ENCODE measurements at regions not wholly inside any gene's neighbourhood (a gene's known extent, or its start where the extent isn't known, plus 50 kb on each side); places are given as distances from the start of the nearest gene placed in this dataset.

DNA sequence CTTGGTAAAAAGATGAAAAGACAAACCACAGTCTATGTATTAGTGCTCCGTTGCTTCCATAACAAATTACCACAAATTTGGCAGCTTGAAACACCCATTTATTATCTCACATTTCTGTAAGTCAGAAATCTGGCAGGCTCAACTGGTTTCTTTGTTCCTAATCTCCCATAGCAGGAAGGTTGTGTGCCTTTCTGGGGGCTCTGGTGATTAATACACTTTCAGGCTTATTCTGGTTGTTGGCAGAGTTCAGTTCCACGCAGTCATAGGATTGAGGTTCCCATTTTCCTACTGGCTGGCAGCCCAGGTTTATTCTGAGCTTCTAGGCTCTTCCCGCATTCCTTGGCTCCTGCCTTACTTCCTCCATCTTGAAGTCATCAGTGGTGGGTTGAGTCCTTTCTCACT, 189.3 kb downstream of the ANAPC1 start:
- TF ChIP-seq, protein P1, sequence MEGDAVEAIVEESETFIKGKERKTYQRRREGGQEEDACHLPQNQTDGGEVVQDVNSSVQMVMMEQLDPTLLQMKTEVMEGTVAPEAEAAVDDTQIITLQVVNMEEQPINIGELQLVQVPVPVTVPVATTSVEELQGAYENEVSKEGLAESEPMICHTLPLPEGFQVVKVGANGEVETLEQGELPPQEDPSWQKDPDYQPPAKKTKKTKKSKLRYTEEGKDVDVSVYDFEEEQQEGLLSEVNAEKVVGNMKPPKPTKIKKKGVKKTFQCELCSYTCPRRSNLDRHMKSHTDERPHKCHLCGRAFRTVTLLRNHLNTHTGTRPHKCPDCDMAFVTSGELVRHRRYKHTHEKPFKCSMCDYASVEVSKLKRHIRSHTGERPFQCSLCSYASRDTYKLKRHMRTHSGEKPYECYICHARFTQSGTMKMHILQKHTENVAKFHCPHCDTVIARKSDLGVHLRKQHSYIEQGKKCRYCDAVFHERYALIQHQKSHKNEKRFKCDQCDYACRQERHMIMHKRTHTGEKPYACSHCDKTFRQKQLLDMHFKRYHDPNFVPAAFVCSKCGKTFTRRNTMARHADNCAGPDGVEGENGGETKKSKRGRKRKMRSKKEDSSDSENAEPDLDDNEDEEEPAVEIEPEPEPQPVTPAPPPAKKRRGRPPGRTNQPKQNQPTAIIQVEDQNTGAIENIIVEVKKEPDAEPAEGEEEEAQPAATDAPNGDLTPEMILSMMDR (IDR thresholded peaks at IDR 0.05; ENCODE audit: control extremely low read depth in 1 of 3, insufficient read depth in 1 of 3, low read depth in 1 of 3, low read length in 3 of 3) = no peak
- TF ChIP-seq, protein P2, sequence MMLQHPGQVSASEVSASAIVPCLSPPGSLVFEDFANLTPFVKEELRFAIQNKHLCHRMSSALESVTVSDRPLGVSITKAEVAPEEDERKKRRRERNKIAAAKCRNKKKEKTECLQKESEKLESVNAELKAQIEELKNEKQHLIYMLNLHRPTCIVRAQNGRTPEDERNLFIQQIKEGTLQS (IDR thresholded peaks at IDR 0.05; ENCODE audit: insufficient read depth, low read depth, low read length) = no peak

Data from H1 (cell line).